Motor neuron (in vitro differentiated cells): ENCODE measurements at regions not wholly inside any gene's neighbourhood (a gene's known extent, or its start where the extent isn't known, plus 50 kb on each side); places are given as distances from the start of the nearest gene placed in this dataset.

Experiments
- ATAC-seq, 8 experiments: fragments of 200-7000 bp; cut with Tn5 transposase; replicated peaks in 6 of 8; 2 replicates each; pipeline ENCODE4 v1.8.0; 2021; ENCODE audit warnings: mild to moderate bottlenecking in 8 of 8, moderate library complexity in 8 of 8
- H3K27ac ChIP-seq, 2 donors: fragments of 250-450 bp; sonication (Bioruptor Pico); 2 replicates each; pipeline ENCODE4 v1.9.0; 2021; ENCODE audit warnings: antibody characterized with exemption in 2 of 2, mild to moderate bottlenecking in 2 of 2, moderate library complexity in 1 of 2
- H3K4me1 ChIP-seq, 2 donors: fragments of 250-450 bp; sonication (Bioruptor Pico); replicated peaks in 1 of 2; 2 replicates each; pipeline ENCODE4 v1.6.1; 2021; ENCODE audit warnings: antibody characterized with exemption in 2 of 2, mild to moderate bottlenecking in 2 of 2, moderate library complexity in 1 of 2
- H3K4me3 ChIP-seq, 5 donors: fragments of 250-450 bp; sonication (Bioruptor Pico); 2 replicates each; pipeline ENCODE4 v1.9.0; 2021; ENCODE audit warnings: antibody characterized with exemption in 5 of 5, mild to moderate bottlenecking in 5 of 5, moderate library complexity in 4 of 5
- WGBS, 10 experiments: fragments of 450-650 bp; shearing (Covaris generic); methylation state at CpG; one replicate each; pipeline ENCODE4 v1.0.0; 2022; 5-methylcytosine and 5-hydroxymethylcytosine counted together
- in situ Hi-C, 9 experiments: fragments of 400-800 bp; cut with MboI; loops; one replicate each; pipeline ENCODE4 v1.15.0; 2021; ENCODE audit warnings: low sequenced_read_pairs in 9 of 9, low pct_unique_long_range_greater_than_20kb in 2 of 9; ENCODE audit not compliant: unreplicated experiment in 9 of 9

- Histone ChIP-seq H3K4me1 (peaks cover 15 to 18% of the 10 kb centered on the region in 2 donors), H3K27ac (peak overlapping the region; percentile 58 to 71), H3K4me3 (peak overlapping the region; percentile 68 to 86 (median 80))
- in situ Hi-C loops = no loop called here
- ATAC-seq = peak in 7 of 8 experiments; percentile 38 to 59 (median 43)
- 0 to 12% (median 0%) methylated on average over 1 to 22 of the region's 30 CpGs; no CpG with 5 or more reads in 1 of the 10 experiments for WGBS, 10 experiments
Measured at GRCh38 chr13:108496362-108497210, 132.8 kb upstream of the MYO16 start.

- in situ Hi-C loops = loop anchor here in 1 of 9 experiments (10.0 kb wide), 1 partner anchor 176 kb away; no protein-coding TSS in a partner anchor
- peak in 4 of 8 experiments; percentile 24 to 54 (median 50) for ATAC-seq
- peak overlapping the region in 1 of 2 donors; percentile 43 for H3K27ac ChIP-seq
- 2 to 100% (median 44%) methylated on average over 1 to 6 of the region's 6 CpGs; no CpG with 5 or more reads in 3 of the 10 experiments for WGBS, 10 experiments
- H3K4me1 ChIP-seq = peaks cover 15 to 18% of the 10 kb centered on the region in 2 donors
- H3K4me3 ChIP-seq = no peak overlapping the region
Measured at GRCh38 chr13:108500711-108501110, 128.7 kb upstream of the MYO16 start.

GRCh38 chr13:108508263-108508662 is 121.1 kb upstream of the MYO16 start:
- Histone ChIP-seq H3K4me3 (no peak overlapping the region), H3K27ac (no peak overlapping the region), H3K4me1 (no peaks in the 10 kb centered on the region)
- in situ Hi-C loops = loop anchor here in 1 of 9 experiments (10.0 kb wide), 1 partner anchor 183 kb away; no protein-coding TSS in a partner anchor
- 0 to 11% (median 10%) methylated on average over 1 of the region's 1 CpG; no CpG with 5 or more reads in 5 of the 10 experiments for WGBS, 10 experiments
- ATAC-seq = peak in 3 of 8 experiments; percentile 32 to 73 (median 48)

GRCh38 chr13:108525827-108526226 is 103.6 kb upstream of the MYO16 start:
- in situ Hi-C loops = no loop called here
- WGBS, 10 experiments = 0 to 100% (median 75%) methylated on average over 1 of the region's 1 CpG; no CpG with 5 or more reads in 2 of the 10 experiments

GRCh38 chr13:108526286-108526685 is 103.1 kb upstream of the MYO16 start:
- Histone ChIP-seq H3K4me1 (no peaks in the 10 kb centered on the region), H3K4me3 (no peak overlapping the region), H3K27ac (no peak overlapping the region)
- WGBS, 10 experiments = 4 to 92% (median 77%) methylated on average over 2 to 4 of the region's 4 CpGs
- ATAC-seq = no peak
- in situ Hi-C loops = no loop called here

More at GRCh38 chr13:108525827-108526226, 103.6 kb upstream of the MYO16 start:
- ATAC-seq = peak in 1 of 8 experiments; percentile 16
- H3K4me1 ChIP-seq = no peaks in the 10 kb centered on the region
- no peak overlapping the region for H3K4me3 ChIP-seq
- H3K27ac ChIP-seq = no peak overlapping the region

- no peak for ATAC-seq
- Histone ChIP-seq H3K27ac (no peak overlapping the region), H3K4me3 (no peak overlapping the region), H3K4me1 (no peaks in the 10 kb centered on the region)
- 0 to 100% (median 52%) methylated on average over 1 of the region's 1 CpG; no CpG with 5 or more reads in 2 of the 10 experiments for WGBS, 10 experiments
- in situ Hi-C loops = no loop called here
Measured at GRCh38 chr13:108527844-108528243, 101.6 kb upstream of the MYO16 start.

GRCh38 chr13:108528303-108528702 is 101.1 kb upstream of the MYO16 start:
- in situ Hi-C loops = no loop called here
- Histone ChIP-seq H3K27ac (no peak overlapping the region), H3K4me1 (no peaks in the 10 kb centered on the region), H3K4me3 (no peak overlapping the region)
- 0 to 71% (median 54%) methylated on average over 1 of the region's 2 CpGs; no CpG with 5 or more reads in 4 of the 10 experiments for WGBS, 10 experiments
- no peak for ATAC-seq

- H3K4me1 ChIP-seq = no peaks in the 10 kb centered on the region
- peak in 1 of 8 experiments; percentile 73 for ATAC-seq
- 14 to 95% (median 86%) methylated on average over 1 to 2 of the region's 2 CpGs for WGBS, 10 experiments
- no peak overlapping the region for H3K27ac ChIP-seq
- no peak overlapping the region for H3K4me3 ChIP-seq
- in situ Hi-C loops = no loop called here
Measured at GRCh38 chr13:108533842-108534241, 95.6 kb upstream of the MYO16 start.

GRCh38 chr13:108534728-108535127 is 94.7 kb upstream of the MYO16 start:
- Histone ChIP-seq H3K4me3 (no peak overlapping the region), H3K27ac (no peak overlapping the region), H3K4me1 (peaks cover 0 to 4% of the 10 kb centered on the region in 2 donors)
- in situ Hi-C loops = no loop called here
- no peak for ATAC-seq

GRCh38 chr13:108549934-108550333 is 79.5 kb upstream of the MYO16 start:
- ATAC-seq = peak in 1 of 8 experiments; percentile 36
- H3K4me3 ChIP-seq = no peak overlapping the region
- H3K27ac ChIP-seq = no peak overlapping the region
- in situ Hi-C loops = no loop called here
- H3K4me1 ChIP-seq = no peaks in the 10 kb centered on the region
- WGBS, 10 experiments = 0 to 95% (median 75%) methylated on average over 1 to 5 of the region's 5 CpGs; no CpG with 5 or more reads in 3 of the 10 experiments

GRCh38 chr13:108551674-108552073 is 77.7 kb upstream of the MYO16 start:
- in situ Hi-C loops = no loop called here
- Histone ChIP-seq H3K27ac (no peak overlapping the region), H3K4me1 (no peaks in the 10 kb centered on the region), H3K4me3 (no peak overlapping the region)
- no peak for ATAC-seq
- WGBS, 10 experiments = 0 to 100% (median 74%) methylated on average over 1 to 2 of the region's 2 CpGs; no CpG with 5 or more reads in 2 of the 10 experiments

GRCh38 chr13:108558489-108558888 is 70.9 kb upstream of the MYO16 start:
- no peak overlapping the region for H3K27ac ChIP-seq
- H3K4me3 ChIP-seq = no peak overlapping the region
- ATAC-seq = no peak
- peaks cover 2 to 6% of the 10 kb centered on the region in 2 donors for H3K4me1 ChIP-seq
- in situ Hi-C loops = no loop called here
- 20 to 100% (median 90%) methylated on average over 1 to 4 of the region's 4 CpGs; no CpG with 5 or more reads in 3 of the 10 experiments for WGBS, 10 experiments

- Histone ChIP-seq H3K4me3 (no peak overlapping the region), H3K27ac (no peak overlapping the region), H3K4me1 (peaks cover 2 to 6% of the 10 kb centered on the region in 2 donors)
- in situ Hi-C loops = no loop called here
- peak in 7 of 8 experiments; percentile 63 to 100 (median 99) for ATAC-seq
- 0 to 60% (median 28%) methylated on average over 1 to 3 of the region's 3 CpGs for WGBS, 10 experiments
Measured at GRCh38 chr13:108560093-108560492, 69.3 kb upstream of the MYO16 start.
